H1 (cell line): ENCODE measurements at regions not wholly inside any gene's neighbourhood (a gene's known extent, or its start where the extent isn't known, plus 50 kb on each side); places are given as distances from the start of the nearest gene placed in this dataset.

ENCODE experiments used
- CTCF ChIA-PET: fragments of 300-600 bp; sonication (Branson Sonifier 250); formaldehyde crosslinking; loops from one replicate; lab custom pipeline; 2021; ENCODE audit not compliant: partially characterized antibody; lab: Charles Lee
- POLR2A ChIA-PET: fragments of 300-600 bp; sonication (Branson Sonifier 250); formaldehyde crosslinking; loops from one replicate; lab custom pipeline; 2021; ENCODE audit warnings: inconsistent platforms; ENCODE audit not compliant: partially characterized antibody; lab: Charles Lee
- DNase-seq, 2 experiments: peaks; one replicate each; pipeline versions ENCODE4 v3.0.0 to v3.0.0-alpha.2; 2010 to 2022; ENCODE audit warnings: low spot score in 2 of 2, low read depth in 1 of 2, mixed read lengths in 1 of 2
- FAIRE-seq: peaks from 2 replicates; lab custom pipeline; 2011; peaks lifted over from hg19 to GRCh38; lab: Jason Lieb, UNC
- H2AFZ ChIP-seq: 2 replicates; pipeline ENCODE4 v1.8.1; 2012; ENCODE audit warnings: low read length, inconsistent platforms
- H2AK5ac ChIP-seq: 2 replicates; pipeline ENCODE4 v1.6.1; 2013; ENCODE audit warnings: low read depth, low read length
- H2BK120ac ChIP-seq: replicated peaks from 2 replicates; pipeline ENCODE3; 2013; ENCODE audit warnings: low read depth, low read length, inconsistent platforms
- H2BK12ac ChIP-seq: 2 replicates; pipeline ENCODE4 v1.6.1; 2013; ENCODE audit warnings: low read depth, low read length
- H2BK15ac ChIP-seq: 2 replicates; pipeline ENCODE4 v1.6.1; 2013; ENCODE audit warnings: low read length
- H2BK20ac ChIP-seq: 2 replicates; pipeline ENCODE4 v1.6.1; 2013; ENCODE audit warnings: low read length
- H2BK5ac ChIP-seq: 2 replicates; pipeline ENCODE4 v1.6.1; 2013; ENCODE audit warnings: low read depth, low read length
- H3K14ac ChIP-seq: 2 replicates; pipeline ENCODE4 v1.6.1; 2013; ENCODE audit warnings: inconsistent platforms; ENCODE audit not compliant: insufficient read length
- H3K18ac ChIP-seq: 2 replicates; pipeline ENCODE4 v1.6.1; 2013; ENCODE audit warnings: low read length; ENCODE audit errors: extremely low read depth
- H3K23ac ChIP-seq: 2 replicates; pipeline ENCODE4 v1.6.1; 2013; ENCODE audit warnings: inconsistent platforms; ENCODE audit not compliant: insufficient read length
- H3K23me2 ChIP-seq: 2 replicates; pipeline ENCODE4 v1.6.1; 2013; ENCODE audit warnings: low read depth, low read length
- H3K27ac ChIP-seq: 2 replicates; pipeline ENCODE4 v1.6.1; 2011; ENCODE audit warnings: low read depth, low read length, inconsistent platforms
- H3K27me3 ChIP-seq, 4 experiments: replicated peaks in 1 of 4; 1 replicate in 1 of 4; 2 replicates in 3 of 4; pipeline versions ENCODE4 v1.6.1 to v1.8.1; 2011 to 2013; ENCODE audit warnings: low read length in 3 of 4, mild to moderate bottlenecking in 3 of 4, inconsistent platforms in 2 of 4, mixed read lengths in 2 of 4, moderate library complexity in 1 of 4; ENCODE audit not compliant: control insufficient read depth in 3 of 4, insufficient read depth in 3 of 4; ENCODE audit errors: extremely low read depth in 1 of 4
- H3K36me3 ChIP-seq, 4 experiments: 2 replicates each; pipeline versions ENCODE4 v1.6.1 to v1.8.1; 2011 to 2013; ENCODE audit warnings: mild to moderate bottlenecking in 4 of 4, low read length in 3 of 4, moderate library complexity in 2 of 4, control low read depth in 1 of 4, inconsistent platforms in 1 of 4; ENCODE audit not compliant: insufficient read depth in 4 of 4, control insufficient read depth in 2 of 4
- H3K4ac ChIP-seq: replicated peaks from 2 replicates; pipeline ENCODE3; 2013; ENCODE audit warnings: low read length, low read depth, mixed read lengths, inconsistent platforms; ENCODE audit not compliant: insufficient read length
- H3K4me1 ChIP-seq, 4 experiments: replicated peaks in 1 of 4; 1 replicate in 1 of 4; 2 replicates in 3 of 4; pipeline versions ENCODE4 v1.6.1 to v1.8.1; 2011 to 2013; ENCODE audit warnings: low read length in 3 of 4, inconsistent platforms in 2 of 4, mixed read lengths in 1 of 4; ENCODE audit not compliant: insufficient read depth in 4 of 4, control insufficient read depth in 3 of 4
- H3K4me2 ChIP-seq, 2 experiments: 2 replicates each; pipeline versions ENCODE4 v1.6.1 to v1.8.1; 2011 to 2013; ENCODE audit warnings: low read depth in 2 of 2, low read length in 2 of 2, control low read depth in 1 of 2, inconsistent platforms in 1 of 2, mild to moderate bottlenecking in 1 of 2; ENCODE audit not compliant: insufficient read depth in 1 of 2
- H3K4me3 ChIP-seq, 4 experiments: fragments of 200-600, 300-600 bp in 1 of 4; sonication (generic), shearing (Covaris generic), sonication (Bioruptor Twin) in 1 of 4; 2 replicates each; pipeline versions ENCODE4 v1.5.1 to v1.8.1; 2011 to 2016; ENCODE audit warnings: low read length in 4 of 4, low read depth in 3 of 4, control low read depth in 2 of 4, inconsistent platforms in 2 of 4, mild to moderate bottlenecking in 2 of 4, mixed read lengths in 1 of 4, moderate library complexity in 1 of 4; ENCODE audit not compliant: insufficient read depth in 2 of 4; ENCODE audit errors: extremely low read depth in 1 of 4
- H3K56ac ChIP-seq: replicated peaks from 2 replicates; pipeline ENCODE3; 2013; ENCODE audit warnings: low read depth, mild to moderate bottlenecking, mixed read lengths, low read length, inconsistent platforms; ENCODE audit not compliant: insufficient read length
- H3K79me1 ChIP-seq: 2 replicates; pipeline ENCODE4 v1.6.1; 2013; ENCODE audit warnings: low read depth, low read length, control low read depth
- H3K79me2 ChIP-seq, 2 experiments: 2 replicates each; pipeline versions ENCODE4 v1.6.1 to v1.8.1; 2012 to 2013; ENCODE audit warnings: low read length in 2 of 2, mild to moderate bottlenecking in 2 of 2, inconsistent platforms in 1 of 2; ENCODE audit not compliant: insufficient read depth in 2 of 2, control insufficient read depth in 1 of 2
- H3K9ac ChIP-seq, 4 experiments: replicated peaks in 1 of 4; 1 replicate in 1 of 4; 2 replicates in 3 of 4; pipeline versions ENCODE4 v1.6.1 to v1.8.1; 2011 to 2013; ENCODE audit warnings: low read depth in 3 of 4, low read length in 3 of 4, control low read depth in 2 of 4, mild to moderate bottlenecking in 2 of 4, moderate library complexity in 2 of 4, inconsistent platforms in 1 of 4; ENCODE audit errors: extremely low read depth in 1 of 4
- H3K9me3 ChIP-seq, 2 experiments: 2 replicates each; pipeline versions ENCODE4 v1.6.1 to v1.8.1; 2012 to 2013; ENCODE audit warnings: mild to moderate bottlenecking in 2 of 2, moderate library complexity in 2 of 2, control low read depth in 1 of 2, inconsistent platforms in 1 of 2, low read depth in 1 of 2, low read length in 1 of 2, mixed read lengths in 1 of 2; ENCODE audit not compliant: insufficient read depth in 2 of 2
- H4K20me1 ChIP-seq, 2 experiments: replicated peaks in 1 of 2; 2 replicates each; pipeline versions ENCODE3 to v1.8.1; 2011 to 2013; ENCODE audit warnings: inconsistent platforms in 2 of 2, low read length in 2 of 2, mild to moderate bottlenecking in 1 of 2; ENCODE audit not compliant: insufficient read depth in 2 of 2, control insufficient read depth in 1 of 2
- H4K5ac ChIP-seq: 2 replicates; pipeline ENCODE4 v1.6.1; 2013; ENCODE audit warnings: low read length, low read depth, mixed read lengths, inconsistent platforms; ENCODE audit not compliant: insufficient read length
- H4K8ac ChIP-seq: 2 replicates; pipeline ENCODE4 v1.8.0; 2013; ENCODE audit warnings: mild to moderate bottlenecking, moderate library complexity, low read length, inconsistent platforms; ENCODE audit not compliant: insufficient read depth; ENCODE audit errors: extremely low read depth
- H4K91ac ChIP-seq: replicated peaks from 2 replicates; pipeline ENCODE3; 2013; ENCODE audit warnings: low read length, mixed read lengths, inconsistent platforms; ENCODE audit not compliant: insufficient read length
- ATF2 ChIP-seq: IDR thresholded peaks from 2 replicates; pipeline ENCODE4 v1.6.1; 2012; ENCODE audit warnings: low read length, inconsistent platforms
- CBX5 ChIP-seq: fragments of 300-800, 300-1000 bp; sonication (generic); IDR thresholded peaks from 2 replicates; pipeline ENCODE4 v1.7.1; 2016; ENCODE audit warnings: antibody characterized with exemption, low read length, low read depth
- CHD1 ChIP-seq: IDR thresholded peaks from 2 replicates; pipeline ENCODE4 v1.6.1; 2012; ENCODE audit warnings: low read depth, low read length, improper control_type of control experiment
- EGR1 ChIP-seq: IDR thresholded peaks from 2 replicates; pipeline ENCODE4 v1.6.1; 2011; ENCODE audit warnings: low read depth, low read length, borderline replicate concordance
- JUN ChIP-seq: IDR thresholded peaks from 2 replicates; pipeline ENCODE4 v1.6.1; 2011; ENCODE audit warnings: low read depth, mild to moderate bottlenecking, improper control_type of control experiment, low read length
- KDM1A ChIP-seq: fragments of 200-600, 300-600 bp; sonication (generic); IDR thresholded peaks from 2 replicates; pipeline ENCODE4 v1.7.1; 2016; ENCODE audit warnings: mild to moderate bottlenecking, low read length, borderline replicate concordance
- KDM4A ChIP-seq: IDR thresholded peaks from one replicate; pipeline ENCODE4 v1.7.1; 2012; ENCODE audit warnings: low read depth, mild to moderate bottlenecking, moderate library complexity, low read length, inconsistent platforms; ENCODE audit not compliant: severe bottlenecking
- KDM5A ChIP-seq: fragments of 200-600 bp; IDR thresholded peaks from 2 replicates; pipeline ENCODE4 v1.7.1; 2012; ENCODE audit warnings: mild to moderate bottlenecking, low read length, inconsistent platforms, mixed read lengths
- NRF1 ChIP-seq: IDR thresholded peaks from 2 replicates; pipeline ENCODE4 v1.6.1; 2011; ENCODE audit warnings: mild to moderate bottlenecking, low read depth, low read length, improper control_type of control experiment
- SIN3A ChIP-seq, 2 experiments: IDR thresholded peaks in 1 of 2; conservative IDR thresholded peaks in 1 of 2; 2 replicates each; pipeline ENCODE4 v1.6.1; 2011 to 2012; ENCODE audit warnings: low read length in 2 of 2, improper control_type of control experiment in 1 of 2, low read depth in 1 of 2, mild to moderate bottlenecking in 1 of 2
- SP2 ChIP-seq: IDR thresholded peaks from 2 replicates; pipeline ENCODE4 v1.6.1; 2012; ENCODE audit warnings: mild to moderate bottlenecking, low read length, inconsistent platforms
- SRF ChIP-seq: IDR thresholded peaks from 2 replicates; pipeline ENCODE4 v1.6.1; 2011; ENCODE audit warnings: mild to moderate bottlenecking, low read depth, low read length, moderate library complexity
- WGBS, 2 experiments: shearing (Covaris generic) in 1 of 2; methylation state at CpG; one replicate each; pipeline versions ENCODE4 v1.1.6 to v1.1.7; 2013 to 2015; ENCODE audit warnings: low lambda C conversion rate in 2 of 2, mixed read lengths in 2 of 2, inconsistent platforms in 1 of 2, low coverage in 1 of 2, missing lambda C conversion rate in 1 of 2; ENCODE audit not compliant: insufficient replicate concordance in 2 of 2, insufficient coverage in 1 of 2, insufficient read length in 1 of 2; ENCODE audit errors: extremely low coverage in 1 of 2, missing lambda C conversion rate in 1 of 2; 5-methylcytosine and 5-hydroxymethylcytosine counted together

GRCh38 chr13:64674126-64674525 lies 2556.0 kb downstream of the PCDH9 start:
- 82% methylated on average over 2 of the region's 2 CpGs; no CpG with 5 or more reads in 1 of the 2 experiments for WGBS, 2 experiments
- H2AFZ ChIP-seq = peak overlapping the region; percentile 66; the same call in 1 of the 2 replicates
- POLR2A ChIA-PET = no interaction called here

More at GRCh38 chr13:64674126-64674525, 2556.0 kb downstream of the PCDH9 start:
- H2BK12ac ChIP-seq = no peak overlapping the region
- no peaks in the 10 kb centered on the region for H3K79me1 ChIP-seq
- H3K27ac ChIP-seq = no peak overlapping the region
- H3K4ac ChIP-seq = no peak overlapping the region
- no peak overlapping the region for H3K14ac ChIP-seq
- no peaks in the 10 kb centered on the region for H3K4me1 ChIP-seq
- no peak overlapping the region for H4K91ac ChIP-seq
- no peaks in the 10 kb centered on the region for H3K36me3 ChIP-seq
- CTCF ChIA-PET = no interaction called here
- no peak overlapping the region for H2BK120ac ChIP-seq
- no peaks in the 10 kb centered on the region for H3K27me3 ChIP-seq
- no peaks in the 10 kb centered on the region for H3K23me2 ChIP-seq
- H2BK15ac ChIP-seq = no peak overlapping the region
- H3K23ac ChIP-seq = no peak overlapping the region
- FAIRE-seq = no peak
- H3K56ac ChIP-seq = no peak overlapping the region
- no peak overlapping the region for H2AK5ac ChIP-seq
- no peak for DNase-seq
- TF ChIP-seq ATF2 (no peak), KDM1A (no peak), SP2 (no peak), EGR1 (no peak), KDM4A (no peak), SIN3A (conservative IDR thresholded peaks at IDR 0.05 in 1 of 2, IDR thresholded peaks at IDR 0.05 in 1 of 2; ENCODE audit: low read depth in 1 of 2, low read length in 2 of 2) (no peak), CHD1 (no peak), JUN (no peak), CBX5 (no peak), SRF (no peak), NRF1 (no peak), KDM5A (no peak)
- H4K20me1 ChIP-seq = no peaks in the 10 kb centered on the region
- no peak overlapping the region for H3K4me2 ChIP-seq
- no peak overlapping the region for H2BK20ac ChIP-seq
- H4K8ac ChIP-seq = no peak overlapping the region
- no peak overlapping the region for H4K5ac ChIP-seq
- no peak overlapping the region for H2BK5ac ChIP-seq
- no peak overlapping the region for H3K18ac ChIP-seq
- no peak overlapping the region for H3K9ac ChIP-seq
- H3K4me3 ChIP-seq = no peak overlapping the region
- H3K79me2 ChIP-seq = no peaks in the 10 kb centered on the region
- no peaks in the 10 kb centered on the region; a peak in 1 of 4 replicates for H3K9me3 ChIP-seq
